Caco-2 (cell line): ENCODE measurements at regions not wholly inside any gene's neighbourhood (a gene's known extent, or its start where the extent isn't known, plus 50 kb on each side); places are given as distances from the start of the nearest gene placed in this dataset.
"Not testable (repeated sequence)": the region's sequence is repeated elsewhere in the genome, so short reads cannot be mapped to it uniquely, and the experiment has no call there.

Experiments used
- BruUV-seq: library from RNA; stranded (reverse); fragments of 400-500 nt; replicated peaks from 2 replicates; lab custom pipeline; 2021; lab: Mats Ljungman, UMichigan
- CTCF ChIA-PET: fragments of 300-600 bp; sonication (Branson Sonifier 250); formaldehyde crosslinking; loops from one replicate; lab custom pipeline; 2022; ENCODE audit warnings: antibody characterized with exemption; lab: Charles Lee
- POLR2A ChIA-PET: fragments of 300-600 bp; sonication (Branson Sonifier 250); formaldehyde crosslinking; loops from one replicate; lab custom pipeline; 2022; ENCODE audit warnings: antibody characterized with exemption; lab: Charles Lee
- DNase-seq, 2 experiments: peaks; one replicate each; pipeline versions ENCODE4 v3.0.0 to v3.0.0-alpha.2; 2020 to 2022
- H3K27me3 ChIP-seq: replicated peaks from 2 replicates; pipeline ENCODE4 v1.6.0; 2011; ENCODE audit warnings: low read length; ENCODE audit not compliant: control insufficient read depth, insufficient read depth
- H3K36me3 ChIP-seq: 2 replicates; pipeline ENCODE4 v1.5.1; 2011; ENCODE audit warnings: low read length; ENCODE audit not compliant: control insufficient read depth, insufficient read depth
- H3K4me1 ChIP-seq: fragments of 250-450 bp; sonication (Bioruptor Pico); 2 replicates; pipeline ENCODE4 v1.5.1; 2020; ENCODE audit warnings: mild to moderate bottlenecking
- H3K4me3 ChIP-seq: 2 replicates; pipeline ENCODE4 v1.5.1; 2011; ENCODE audit warnings: low read depth, mild to moderate bottlenecking, control low read depth, low read length
- H3K9me3 ChIP-seq: fragments of 250-450 bp; sonication (Bioruptor Pico); 2 replicates; pipeline ENCODE4 v1.5.1; 2020; ENCODE audit warnings: mild to moderate bottlenecking, moderate library complexity
- H3K27ac Mint-ChIP-seq: one replicate; pipeline ENCODE4 v1.8.0; 2022; ENCODE audit warnings: mixed read lengths; ENCODE audit not compliant: unreplicated experiment
- H3K27me3 Mint-ChIP-seq: one replicate; pipeline ENCODE4 v1.8.0; 2022; ENCODE audit warnings: mixed read lengths; ENCODE audit not compliant: insufficient read depth, unreplicated experiment
- H3K36me3 Mint-ChIP-seq: one replicate; pipeline ENCODE4 v1.8.0; 2022; ENCODE audit warnings: mild to moderate bottlenecking, mixed read lengths; ENCODE audit not compliant: insufficient read depth, unreplicated experiment
- H3K4me1 Mint-ChIP-seq: one replicate; pipeline ENCODE4 v1.8.0; 2022; ENCODE audit warnings: low read depth, mixed read lengths; ENCODE audit not compliant: unreplicated experiment
- H3K4me3 Mint-ChIP-seq: one replicate; pipeline ENCODE4 v1.8.0; 2022; ENCODE audit warnings: mild to moderate bottlenecking, moderate library complexity, mixed read lengths; ENCODE audit not compliant: unreplicated experiment
- H3K9me3 Mint-ChIP-seq: one replicate; pipeline ENCODE4 v1.8.0; 2022; ENCODE audit warnings: mixed read lengths; ENCODE audit not compliant: unreplicated experiment
- intact Hi-C: fragments of 100-400 bp; cut with micrococcal nuclease; formaldehyde crosslinking; loops from one replicate; pipeline ENCODE4 v1.10.0; 2022; ENCODE audit not compliant: unreplicated experiment
- TF ChIP-seq, protein P1 (sequence below), 2 experiments: fragments of 200-600 bp in 1 of 2; IDR thresholded peaks; 1 replicate in 1 of 2; 2 replicates in 1 of 2; pipeline versions ENCODE4 v1.5.1 to v1.8.0; 2011 to 2022; ENCODE audit warnings: antibody characterized with exemption in 1 of 2, control low read depth in 1 of 2, inconsistent platforms in 1 of 2, low read depth in 1 of 2, low read length in 1 of 2, mild to moderate bottlenecking in 1 of 2, moderate library complexity in 1 of 2; ENCODE audit not compliant: insufficient read depth in 1 of 2, severe bottlenecking in 1 of 2, unreplicated experiment in 1 of 2

DNA sequence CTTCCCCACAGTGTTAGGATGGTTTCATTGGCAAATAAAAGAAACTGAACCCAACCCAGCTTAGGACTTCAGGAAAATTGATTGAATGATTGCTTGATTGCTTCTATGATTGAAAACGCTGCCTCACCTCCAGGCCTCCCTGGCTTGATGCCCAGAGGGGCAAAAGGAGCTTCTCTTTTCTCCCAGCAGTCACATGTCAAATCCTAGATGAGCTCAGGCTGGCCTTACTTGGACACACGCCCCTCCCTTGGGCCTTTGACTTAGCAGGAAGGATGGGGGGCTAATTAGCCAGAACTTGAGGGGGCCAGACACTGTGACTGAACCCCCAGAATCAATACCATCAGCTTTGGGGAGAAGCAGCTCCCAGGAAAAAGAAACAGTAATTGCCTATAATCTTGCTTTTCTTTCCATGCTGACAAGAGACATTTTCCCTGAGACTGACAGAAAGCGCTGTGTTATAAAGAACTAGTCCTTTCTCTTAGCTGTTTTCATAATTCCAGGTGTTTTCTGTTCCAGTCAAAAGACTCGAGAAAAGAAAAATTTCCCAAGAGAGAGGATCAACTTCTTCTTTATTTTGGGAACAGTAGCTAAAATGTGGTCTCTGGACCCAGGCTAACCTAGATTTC lies 50.8 kb upstream of the ATP5PO start:
- Histone ChIP-seq H3K36me3 (no peaks in the 10 kb centered on the region; the same call in 1 of the 2 replicates), H3K9me3 (no peaks in the 10 kb centered on the region), H3K4me3 (no peak overlapping the region), H3K4me1 (peaks cover 48% of the 10 kb centered on the region), H3K27me3 (no peaks in the 10 kb centered on the region)
- no TSS peak for BruUV-seq
- TF ChIP-seq, protein P1, sequence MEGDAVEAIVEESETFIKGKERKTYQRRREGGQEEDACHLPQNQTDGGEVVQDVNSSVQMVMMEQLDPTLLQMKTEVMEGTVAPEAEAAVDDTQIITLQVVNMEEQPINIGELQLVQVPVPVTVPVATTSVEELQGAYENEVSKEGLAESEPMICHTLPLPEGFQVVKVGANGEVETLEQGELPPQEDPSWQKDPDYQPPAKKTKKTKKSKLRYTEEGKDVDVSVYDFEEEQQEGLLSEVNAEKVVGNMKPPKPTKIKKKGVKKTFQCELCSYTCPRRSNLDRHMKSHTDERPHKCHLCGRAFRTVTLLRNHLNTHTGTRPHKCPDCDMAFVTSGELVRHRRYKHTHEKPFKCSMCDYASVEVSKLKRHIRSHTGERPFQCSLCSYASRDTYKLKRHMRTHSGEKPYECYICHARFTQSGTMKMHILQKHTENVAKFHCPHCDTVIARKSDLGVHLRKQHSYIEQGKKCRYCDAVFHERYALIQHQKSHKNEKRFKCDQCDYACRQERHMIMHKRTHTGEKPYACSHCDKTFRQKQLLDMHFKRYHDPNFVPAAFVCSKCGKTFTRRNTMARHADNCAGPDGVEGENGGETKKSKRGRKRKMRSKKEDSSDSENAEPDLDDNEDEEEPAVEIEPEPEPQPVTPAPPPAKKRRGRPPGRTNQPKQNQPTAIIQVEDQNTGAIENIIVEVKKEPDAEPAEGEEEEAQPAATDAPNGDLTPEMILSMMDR (IDR thresholded peaks at IDR 0.05; ENCODE audit: insufficient read depth in 1 of 2, low read depth in 1 of 2, low read length in 1 of 2, severe bottlenecking in 1 of 2, unreplicated experiment in 1 of 2) = no peak
- H3K36me3 Mint-ChIP-seq = peaks cover 7% of the 10 kb centered on the region
- ChIA-PET POLR2A (interaction anchor here (0.6 to 1.9 kb wide), 2 partner anchors 19 to 107 kb away, joined by 3 to 31 read pairs; partner anchors contain the start of genes MRPS6 and SLC5A3), CTCF (interaction anchor here (1.0 to 2.1 kb wide), 4 partner anchors 19 to 381 kb away, joined by 3 to 14 read pairs (median 5); no protein-coding TSS in a partner anchor)
- H3K27me3 Mint-ChIP-seq = no peaks in the 10 kb centered on the region
- no peak overlapping the region for H3K27ac Mint-ChIP-seq
- peaks cover 38% of the 10 kb centered on the region for H3K4me1 Mint-ChIP-seq
- no peak overlapping the region for H3K4me3 Mint-ChIP-seq
- DNase-seq = no peak
- intact Hi-C loops = loop anchor here (2.0 to 5.0 kb wide), 2 partner anchors 42 to 56 kb away; no protein-coding TSS in a partner anchor
- peaks cover 15% of the 10 kb centered on the region for H3K9me3 Mint-ChIP-seq

DNA sequence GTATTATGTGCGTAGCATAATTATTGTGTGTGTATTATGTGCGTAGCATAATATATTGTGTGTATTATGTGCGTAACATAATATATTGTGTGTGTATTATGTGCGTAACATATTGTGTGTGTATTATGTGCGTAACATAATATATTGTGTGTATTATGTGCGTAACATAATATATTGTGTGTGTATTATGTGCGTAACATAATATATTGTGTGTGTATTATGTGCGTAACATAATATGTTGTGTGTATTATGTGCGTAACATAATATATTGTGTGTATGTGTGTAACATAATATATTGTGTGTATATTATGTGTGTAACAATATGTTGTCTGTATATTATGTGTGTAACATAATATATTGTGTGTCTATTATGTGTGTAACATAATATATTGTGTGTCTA lies 50.1 kb upstream of the ATP5PO start:
- not testable (repeated sequence) for H3K27me3 Mint-ChIP-seq, H3K27ac Mint-ChIP-seq, H3K36me3 Mint-ChIP-seq, H3K27me3 ChIP-seq, H3K9me3 ChIP-seq, H3K4me3 ChIP-seq, H3K4me3 Mint-ChIP-seq, H3K36me3 ChIP-seq, DNase-seq, BruUV-seq
- Mint-ChIP-seq H3K4me1 (peaks cover 35% of the 10 kb centered on the region), H3K9me3 (peaks cover 15% of the 10 kb centered on the region)
- intact Hi-C loops = loop anchor here (2.0 to 5.0 kb wide), 2 partner anchors 41 to 57 kb away; no protein-coding TSS in a partner anchor
- peaks cover 40% of the 10 kb centered on the region for H3K4me1 ChIP-seq
- ChIA-PET CTCF (interaction anchor here (2.1 kb wide), 2 partner anchors 18 to 42 kb away, joined by 7 to 14 read pairs; no protein-coding TSS in a partner anchor), POLR2A (interaction anchor here (1.9 kb wide), 1 partner anchor 18 kb away, joined by 31 read pairs; no protein-coding TSS in a partner anchor)
